T-helper 1 cell (primary cell): ENCODE measurements at regions not wholly inside any gene's neighbourhood (a gene's known extent, or its start where the extent isn't known, plus 50 kb on each side); places are given as distances from the start of the nearest gene placed in this dataset.
A peak's percentile ranks its signal among the peaks of the same experiment; 100 is the strongest.

Experiments used
- DNase-seq, 5 donors: peaks; one replicate each; pipeline ENCODE4 v3.0.0-alpha.2; 2012 to 2020

DNA sequence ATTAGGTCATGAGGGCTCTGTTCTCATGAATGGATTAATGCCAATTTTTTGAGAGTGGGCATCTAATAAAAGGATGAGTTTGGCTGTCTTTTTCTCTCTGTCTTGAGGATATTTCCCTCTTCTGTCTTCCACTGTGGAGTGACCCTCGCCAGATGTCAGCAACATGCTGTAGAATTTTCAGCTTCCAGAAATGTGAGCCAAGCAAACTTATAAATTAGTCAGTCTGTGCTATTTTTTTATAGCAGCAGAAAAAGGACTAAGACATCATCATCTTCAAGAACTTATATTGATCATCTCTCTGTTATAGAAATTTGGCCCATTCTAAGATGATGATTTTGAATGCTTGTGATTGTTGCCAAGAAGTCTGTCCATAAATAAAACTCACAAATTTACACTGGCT is 431.4 kb downstream of the FGF9 start:
- no peak for DNase-seq

DNA sequence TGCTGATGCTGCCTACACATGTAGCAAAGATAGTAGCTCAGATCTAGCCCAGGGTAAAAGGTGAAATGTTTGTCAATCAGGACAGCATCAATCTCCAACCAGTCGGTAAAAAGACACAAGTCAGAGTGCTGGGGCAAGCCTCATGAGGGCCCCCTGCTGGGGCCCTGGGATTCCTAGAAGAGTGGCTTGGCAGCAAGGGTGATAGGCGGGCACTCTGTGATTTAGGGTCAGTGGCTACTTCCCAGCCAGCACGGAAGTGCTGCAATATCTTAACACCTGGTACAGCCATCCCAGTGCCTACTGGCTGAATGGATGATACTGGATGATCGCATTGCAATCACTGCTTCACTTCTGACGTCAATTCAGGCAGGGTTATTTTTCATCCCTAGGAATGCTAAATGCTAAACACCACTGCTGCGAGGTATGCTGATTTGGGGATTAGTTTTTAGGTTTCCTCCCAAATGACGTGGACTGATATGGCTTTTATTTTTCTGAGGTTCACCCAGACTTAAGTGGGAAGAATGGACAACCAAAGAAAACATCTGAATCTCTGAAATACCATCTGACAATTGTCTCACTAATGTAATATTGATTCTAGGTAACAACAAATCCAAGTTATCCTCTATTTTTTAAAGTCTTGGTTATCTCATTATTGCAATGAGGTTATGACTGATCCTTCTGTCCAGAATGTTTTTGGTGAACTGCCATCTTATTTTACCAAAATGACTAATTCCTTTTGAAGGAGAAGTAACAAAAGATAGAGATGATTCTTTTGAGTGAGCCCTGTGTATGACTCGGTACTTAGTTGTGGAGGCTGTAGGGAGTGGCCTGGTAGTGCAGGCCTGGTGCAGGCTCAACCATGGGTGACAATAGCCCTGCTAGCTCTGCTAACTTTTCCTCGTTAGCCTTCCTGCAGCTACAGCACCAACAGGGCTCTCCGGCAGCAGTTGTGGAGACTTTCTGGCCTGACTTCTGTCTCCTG is 432.5 kb downstream of the FGF9 start:
- DNase-seq: no peak

DNA sequence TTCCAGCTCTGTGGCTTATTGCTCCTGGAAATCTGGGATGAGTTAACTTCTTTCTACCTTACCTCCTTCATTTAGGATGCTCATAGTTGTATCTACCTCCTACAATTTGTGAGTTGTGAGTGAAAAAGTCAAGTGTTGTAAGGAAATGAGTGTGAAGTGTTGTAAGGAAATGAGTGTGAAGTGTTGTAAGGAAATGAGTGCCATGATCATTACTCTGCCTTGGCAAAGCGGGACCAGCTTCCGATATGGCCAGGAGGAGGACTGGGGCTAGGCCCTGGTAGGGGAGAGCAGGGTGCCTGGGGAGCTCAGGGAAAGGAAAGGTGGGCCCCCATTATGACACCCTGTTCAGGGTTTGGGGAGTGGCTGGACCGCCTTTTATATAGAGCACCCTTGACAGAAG is 435.2 kb downstream of the FGF9 start:
- DNase-seq: no peak

DNA sequence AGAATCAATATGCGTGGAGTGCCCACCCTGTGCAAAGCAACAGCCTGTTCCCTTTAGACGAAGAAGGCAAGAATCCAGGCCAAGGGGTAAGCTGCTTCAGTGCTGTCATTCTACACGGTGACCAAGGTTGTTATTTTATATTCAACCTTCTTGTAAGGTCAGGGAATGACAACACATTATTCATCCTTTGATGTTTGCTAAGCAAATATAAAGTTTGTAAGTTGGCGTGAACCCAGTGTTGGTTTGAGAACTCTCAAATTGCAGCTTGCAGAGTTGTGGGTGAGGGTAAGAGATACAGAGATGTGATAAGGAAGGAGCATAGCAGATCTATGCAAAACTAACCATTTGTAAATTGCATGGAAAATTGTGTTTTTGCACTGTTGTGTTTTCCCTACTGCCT is 436.7 kb downstream of the FGF9 start:
- no peak for DNase-seq

DNA sequence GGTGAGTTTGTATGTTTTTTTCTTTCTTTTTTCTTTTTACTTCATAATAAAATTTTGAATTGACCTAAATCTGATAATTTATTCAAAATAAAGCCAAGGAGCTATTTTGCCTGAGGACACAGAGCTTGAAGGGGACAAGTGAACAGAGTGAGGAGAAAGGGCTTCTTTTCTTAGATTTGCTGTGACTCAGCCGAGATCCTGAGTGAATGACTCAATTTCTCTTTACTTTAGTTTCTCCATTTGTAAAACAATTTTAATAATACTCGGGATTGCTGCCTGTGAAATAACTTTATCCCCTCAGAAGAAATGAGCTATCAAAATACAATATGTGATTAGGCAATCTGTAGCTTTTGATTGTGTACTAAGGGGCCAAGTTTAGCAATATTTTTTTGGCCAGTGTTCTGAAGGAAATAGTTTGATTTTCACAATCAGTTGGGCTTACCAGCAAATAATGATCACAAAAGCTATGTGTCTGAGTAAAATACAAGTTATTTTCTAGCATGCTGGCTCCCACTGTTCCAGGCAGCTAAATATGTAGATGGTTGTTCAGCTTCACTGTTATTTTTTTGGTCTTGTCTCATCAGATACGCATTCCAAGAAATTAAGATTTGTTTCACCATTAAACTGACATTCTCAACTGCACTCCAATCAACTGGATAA is 437.5 kb downstream of the FGF9 start:
- DNase-seq: no peak

DNA sequence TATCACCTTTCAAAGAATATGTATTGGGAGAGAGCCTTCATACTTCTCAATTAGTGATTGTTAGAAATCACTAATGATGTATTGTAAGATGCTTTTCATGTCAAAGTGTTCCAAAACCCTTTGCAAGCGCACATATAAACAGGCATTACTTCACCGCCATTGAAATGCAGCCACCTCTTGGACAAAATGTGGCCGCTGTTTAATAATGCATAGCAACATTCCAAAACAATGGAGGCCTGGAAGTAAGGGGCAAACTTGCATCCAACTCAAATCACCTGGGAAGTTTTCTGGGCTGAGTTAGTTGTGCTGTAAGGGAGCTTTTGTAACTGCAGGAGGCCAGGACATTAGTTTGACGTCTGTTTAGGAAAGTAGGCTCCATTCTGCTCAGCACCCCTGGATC is 438.1 kb downstream of the FGF9 start:
- DNase-seq: no peak

DNA sequence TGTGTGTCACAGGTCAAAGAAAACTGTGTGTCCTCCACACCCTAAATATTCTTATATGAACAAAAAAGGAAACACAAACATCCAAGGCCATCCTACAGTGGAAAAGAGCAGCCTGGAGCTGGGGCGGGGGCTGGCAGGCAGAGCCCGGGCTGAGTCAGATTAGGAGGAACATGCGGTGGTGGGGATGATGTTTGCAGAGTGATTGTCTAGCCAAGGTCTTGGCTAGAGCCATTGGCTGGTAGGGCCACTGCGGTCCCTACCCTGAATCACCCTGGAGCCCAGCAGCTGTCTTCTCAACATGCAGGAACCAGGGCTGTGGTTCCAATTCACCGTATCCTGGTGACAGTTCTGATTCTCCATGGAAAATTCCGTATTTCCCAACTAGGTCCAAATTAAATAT is 439.5 kb downstream of the FGF9 start:
- no peak for DNase-seq

DNA sequence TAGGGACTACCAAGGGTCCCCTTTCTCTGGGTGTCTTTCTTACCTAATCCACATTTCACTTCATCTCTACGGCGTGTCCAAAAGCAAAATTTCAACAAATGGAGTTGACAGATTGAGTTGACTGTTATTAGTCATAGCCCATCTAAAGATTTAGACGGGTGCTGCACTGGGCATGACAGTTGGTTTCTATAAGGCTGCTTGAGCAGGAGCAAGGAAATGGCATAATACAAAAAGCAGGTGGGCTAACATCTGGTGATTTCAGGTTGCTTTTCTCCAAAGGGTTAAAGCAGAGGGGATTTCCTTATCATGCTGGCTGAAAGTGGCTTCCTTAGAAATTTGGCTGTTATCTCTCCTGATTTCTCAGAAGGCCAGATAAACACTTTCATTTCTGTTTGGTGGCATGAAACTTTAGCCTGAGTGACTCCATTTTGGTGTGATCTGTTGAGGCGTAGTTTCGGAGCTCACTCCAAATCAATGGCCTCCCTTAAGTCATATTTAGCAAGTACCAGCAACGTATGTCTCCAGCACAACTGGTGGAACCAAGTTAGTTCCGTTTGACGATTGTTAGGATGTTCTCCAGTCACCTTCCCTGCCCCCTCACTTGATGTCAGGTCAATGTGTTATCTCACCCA is 440.4 kb downstream of the FGF9 start:
- DNase-seq: peak in 1 of 5 donors; percentile 11

DNA sequence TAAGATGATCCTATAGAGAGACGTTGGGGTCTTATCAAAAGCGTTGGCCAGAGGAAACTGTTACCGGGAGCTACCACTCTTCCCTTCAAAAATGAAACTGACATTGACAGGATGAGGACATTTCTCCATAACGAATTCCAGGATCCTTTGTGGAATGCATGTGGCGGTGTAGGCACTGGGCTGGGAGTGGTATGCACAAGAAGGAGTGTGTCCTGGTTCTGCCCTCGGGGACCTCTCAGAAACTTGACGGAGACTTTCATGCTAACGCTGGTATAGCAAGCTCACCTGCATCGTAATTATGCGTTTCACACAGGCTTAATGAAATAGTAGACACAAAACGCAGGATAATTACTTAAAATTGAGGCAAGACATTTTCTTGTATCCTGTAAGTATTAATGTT is 441.1 kb downstream of the FGF9 start:
- no peak for DNase-seq

DNA sequence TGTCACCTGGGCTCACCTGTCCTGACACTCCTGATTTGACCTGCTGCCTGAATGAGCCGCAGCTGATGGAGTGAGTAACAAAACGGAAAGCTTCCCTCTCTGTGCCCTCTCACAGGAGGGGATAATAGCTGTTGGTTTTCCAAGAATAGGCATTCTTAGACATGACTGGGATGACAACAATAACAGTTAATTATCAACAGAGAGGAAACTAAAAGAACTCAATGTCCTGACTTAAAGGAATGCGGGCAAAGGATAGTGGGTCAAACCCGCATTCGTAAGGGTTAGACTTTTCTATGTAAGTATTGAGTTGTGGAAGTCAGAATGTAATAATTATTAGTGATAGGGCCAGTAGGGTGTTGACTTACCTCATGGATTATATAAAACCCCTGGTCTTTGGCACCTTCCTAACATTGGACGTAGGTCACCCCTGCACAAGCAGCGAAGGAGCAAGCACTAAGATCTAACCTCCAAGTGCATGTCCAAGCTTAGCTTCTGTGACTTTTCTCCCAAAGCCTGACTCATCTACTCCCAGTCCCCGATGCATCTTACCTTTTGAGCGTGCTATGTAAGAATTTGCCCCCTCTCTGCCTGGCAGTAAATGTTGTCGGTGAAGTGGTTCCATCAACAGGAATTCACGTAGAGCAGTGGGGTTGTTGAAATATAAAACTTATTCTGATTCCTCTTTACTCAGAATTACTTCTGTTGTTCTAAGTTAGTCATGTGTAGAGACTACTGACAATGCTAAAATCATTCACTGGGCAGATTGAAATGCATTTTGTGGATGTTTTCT is 442.3 kb downstream of the FGF9 start:
- DNase-seq: no peak

DNA sequence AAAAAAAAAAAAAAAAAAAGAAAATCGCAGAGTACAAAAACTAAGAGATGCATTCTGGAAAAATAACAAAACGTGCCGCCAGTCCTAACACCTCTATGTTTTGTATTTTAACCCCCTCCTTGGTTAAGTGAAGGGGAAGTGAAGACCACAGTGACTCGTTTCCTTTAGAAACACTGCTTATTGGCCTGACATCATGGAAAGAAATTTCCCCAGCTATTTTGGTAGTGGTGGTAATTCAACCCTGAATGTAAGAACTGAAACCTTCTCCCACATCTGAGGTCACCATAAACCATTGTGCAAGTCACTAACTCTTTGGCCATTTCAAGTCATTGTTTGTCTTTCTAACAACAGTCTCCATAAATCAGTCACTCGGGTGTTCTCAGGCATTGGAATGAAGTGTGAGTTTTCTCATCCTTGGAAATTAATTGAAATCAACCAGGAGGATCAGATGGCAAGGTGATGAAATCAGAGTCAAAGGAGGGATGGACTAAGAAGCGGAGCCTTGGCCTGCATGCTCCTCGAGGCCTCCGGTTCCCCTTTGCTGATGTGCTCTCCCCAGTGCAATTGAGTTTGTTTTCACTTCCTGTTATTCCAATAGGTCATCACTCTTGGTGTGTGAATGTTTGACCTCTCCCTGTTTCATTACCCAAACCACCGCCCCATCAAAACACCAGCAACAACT is 443.9 kb downstream of the FGF9 start:
- DNase-seq: peak in 4 of 5 donors; percentile 10 to 75 (median 32)

DNA sequence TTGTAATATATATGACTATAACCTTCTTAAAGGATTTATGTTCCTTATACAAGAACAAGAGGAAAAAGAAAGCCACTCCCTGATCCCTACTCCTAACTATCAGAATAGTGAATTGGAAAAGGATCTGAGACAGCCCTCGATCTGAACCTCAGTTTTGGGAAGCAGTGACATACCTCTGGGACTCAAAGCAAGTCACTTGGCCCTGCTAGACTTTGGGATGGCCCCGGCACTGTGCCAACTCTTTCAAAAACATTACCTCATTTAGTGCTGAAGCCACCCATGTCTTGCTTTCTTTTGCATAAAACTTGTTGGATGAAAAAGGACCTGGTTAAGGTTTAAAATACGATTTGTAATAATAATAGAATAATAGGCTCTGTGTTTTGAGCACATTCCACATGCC is 447.3 kb downstream of the FGF9 start:
- no peak for DNase-seq

DNA sequence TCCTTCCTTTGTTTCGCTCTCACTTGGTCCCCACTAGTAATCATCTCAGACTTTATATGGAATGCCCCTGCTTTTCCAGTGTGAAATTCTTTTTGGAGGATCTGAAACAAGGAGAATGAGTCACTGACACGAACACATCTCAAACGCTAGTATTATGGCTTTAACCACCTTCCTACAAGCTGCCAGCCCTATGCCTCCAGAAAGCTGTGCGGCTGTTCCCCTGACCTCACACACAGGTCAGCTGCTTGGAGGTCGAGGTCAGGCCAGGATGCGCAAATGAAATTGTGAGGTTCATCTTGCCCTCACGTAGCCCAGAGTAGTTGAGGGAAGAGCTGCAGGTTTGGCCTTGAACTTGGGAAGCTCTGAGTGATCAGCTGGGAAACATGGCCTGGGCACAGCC is 449.8 kb downstream of the FGF9 start:
- DNase-seq: no peak

DNA sequence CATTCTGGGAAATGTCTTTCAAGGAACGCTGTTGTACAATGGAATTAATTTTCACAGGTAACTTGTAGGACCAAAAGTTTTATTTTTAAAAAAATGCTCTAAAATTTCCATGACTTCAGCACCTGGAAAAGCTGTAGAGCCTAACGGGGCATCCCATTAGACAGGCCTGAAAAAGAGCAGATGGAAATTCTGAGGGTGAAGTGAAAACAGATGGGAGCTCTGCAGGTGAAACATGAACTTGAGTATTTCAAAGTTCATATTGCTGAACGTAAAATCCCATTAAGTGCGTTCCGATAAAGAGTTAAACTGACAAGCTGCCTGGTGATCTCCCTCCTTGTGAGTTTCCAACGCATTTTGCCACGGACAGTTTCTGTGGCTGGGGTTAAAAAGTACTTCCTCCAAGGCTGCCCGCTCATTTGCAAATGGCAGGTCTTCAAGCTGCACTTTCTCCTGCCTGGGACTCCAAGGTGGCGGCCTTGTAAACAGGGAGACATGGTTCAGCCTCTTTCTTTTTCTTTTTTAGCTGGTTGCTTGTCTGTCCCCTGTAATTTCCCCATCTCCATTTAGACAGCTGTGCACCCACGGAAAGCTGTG is 450.4 kb downstream of the FGF9 start:
- DNase-seq: no peak

DNA sequence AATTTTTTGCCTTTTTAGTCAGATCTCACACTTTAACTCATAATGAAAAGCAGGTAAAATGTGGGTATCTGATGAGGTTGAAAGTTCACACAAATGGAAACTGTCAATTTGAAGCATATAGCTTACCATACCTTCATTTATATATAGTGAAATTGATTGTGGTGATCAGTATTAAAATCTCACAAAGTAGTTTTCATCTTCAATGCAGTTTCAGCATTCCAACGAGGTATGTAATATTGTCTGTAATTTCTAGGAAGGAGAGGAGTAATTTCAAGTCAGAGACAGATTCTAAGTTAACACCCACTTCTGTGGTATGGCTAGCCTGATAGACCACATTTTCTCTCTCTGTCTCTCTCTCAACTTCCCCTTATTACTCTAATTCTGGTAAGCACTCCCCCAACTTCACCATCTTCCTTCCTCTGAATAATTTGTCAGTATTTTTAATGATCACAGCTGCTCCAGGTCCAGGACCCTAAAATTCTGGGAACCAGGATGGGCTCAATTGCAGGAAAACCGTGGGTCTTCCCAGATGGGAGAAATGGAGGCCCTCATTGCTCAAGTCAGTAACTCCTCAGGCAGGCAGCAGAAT is 455.7 kb downstream of the FGF9 start:
- DNase-seq: no peak

DNA sequence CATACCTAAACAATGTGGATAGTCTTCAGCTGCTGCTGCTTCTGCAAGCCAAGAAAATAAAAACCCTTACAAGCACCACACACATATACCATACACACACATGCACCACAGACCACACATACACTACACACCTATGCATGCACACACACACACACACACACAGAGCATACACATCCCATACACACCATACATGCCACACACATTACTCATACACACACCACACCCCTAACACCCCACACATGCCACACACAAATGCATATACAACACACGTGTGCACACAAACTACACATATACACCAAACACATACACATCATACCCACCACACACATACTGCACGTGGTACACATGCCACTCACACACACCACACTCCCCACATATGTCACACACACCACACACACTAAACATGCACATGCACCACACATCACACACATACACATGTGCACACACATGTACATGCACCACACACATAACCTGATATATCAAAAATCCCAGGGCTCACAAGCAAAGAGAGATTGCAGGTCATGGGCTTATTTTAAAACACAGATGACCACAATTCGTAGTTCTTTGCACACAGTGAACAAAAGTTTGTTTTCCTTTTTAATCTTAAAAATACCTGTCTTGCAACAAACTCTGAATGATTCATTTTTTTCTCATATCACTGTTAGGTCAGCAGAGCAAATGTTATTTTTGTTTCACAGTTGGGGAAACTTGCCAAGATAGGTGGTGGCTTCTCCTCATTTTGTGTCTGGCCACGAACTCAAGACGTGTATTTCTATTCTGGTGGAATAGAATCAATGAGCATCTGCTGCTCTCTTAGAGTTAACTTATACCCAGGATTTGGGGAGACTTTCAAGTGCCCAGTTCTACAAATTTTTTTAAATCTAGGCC is 456.6 kb downstream of the FGF9 start:
- no peak for DNase-seq

DNA sequence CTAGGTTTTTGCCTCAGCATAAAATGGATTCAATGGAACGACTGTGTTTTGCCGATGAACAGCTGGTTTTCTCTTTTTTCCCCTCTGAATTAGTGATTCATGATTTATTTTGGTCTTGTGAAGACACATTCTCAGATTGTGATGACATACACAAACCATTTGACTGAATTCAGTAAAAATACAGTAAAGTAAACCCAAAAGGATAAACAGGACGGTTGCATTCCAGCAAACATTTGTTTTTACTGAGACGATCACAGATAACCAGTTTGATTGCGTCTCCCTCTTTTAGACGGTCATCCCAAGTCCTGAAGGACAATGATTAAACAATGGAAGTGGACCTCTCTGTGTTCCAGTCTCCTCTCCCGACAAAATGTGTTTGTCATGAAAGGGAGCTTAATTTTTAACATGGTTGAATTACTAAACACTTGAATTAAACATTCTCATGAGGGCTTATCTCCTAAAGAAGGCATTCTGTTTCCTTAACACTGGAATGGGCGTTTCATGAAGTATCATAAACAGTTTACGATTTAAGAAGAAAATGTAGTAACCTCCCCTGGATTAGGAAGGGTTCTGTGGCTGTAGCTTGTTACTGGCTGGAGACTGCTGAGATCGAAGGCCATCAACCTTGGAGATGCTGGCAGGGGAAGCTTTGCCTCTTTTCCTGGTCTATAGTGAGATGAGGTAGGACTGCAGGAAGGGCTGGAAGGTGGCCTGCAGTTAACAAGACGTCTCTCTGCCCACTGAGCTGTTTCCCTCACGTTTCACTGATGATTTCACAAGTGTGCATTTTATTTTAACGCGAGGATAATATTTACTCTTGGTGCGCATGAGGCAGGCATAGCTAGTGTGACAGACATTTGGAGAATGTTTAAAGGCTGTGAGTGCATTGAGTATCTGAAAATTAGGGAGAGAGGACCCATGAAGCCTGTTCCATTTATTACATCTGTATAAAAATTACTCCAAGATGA is 457.9 kb downstream of the FGF9 start:
- no peak for DNase-seq

DNA sequence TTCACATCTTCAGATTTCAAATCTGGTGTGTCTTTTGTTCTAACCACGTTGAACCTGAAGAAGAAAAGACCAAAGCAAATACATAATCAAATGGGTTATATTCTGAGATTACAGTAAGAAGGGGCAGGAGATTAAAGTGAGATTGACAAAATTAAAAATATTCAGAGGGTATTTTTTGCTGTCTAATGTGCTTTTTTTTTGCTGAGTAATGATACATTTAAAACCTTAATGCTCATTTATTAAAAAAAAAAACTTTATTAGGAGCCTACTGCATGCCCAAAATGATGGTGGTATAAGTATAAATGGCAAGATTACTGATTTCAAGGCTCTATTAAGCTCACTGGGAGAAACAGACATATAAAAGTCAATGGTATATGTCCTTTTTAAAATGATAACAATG is 459.4 kb downstream of the FGF9 start:
- DNase-seq: no peak

DNA sequence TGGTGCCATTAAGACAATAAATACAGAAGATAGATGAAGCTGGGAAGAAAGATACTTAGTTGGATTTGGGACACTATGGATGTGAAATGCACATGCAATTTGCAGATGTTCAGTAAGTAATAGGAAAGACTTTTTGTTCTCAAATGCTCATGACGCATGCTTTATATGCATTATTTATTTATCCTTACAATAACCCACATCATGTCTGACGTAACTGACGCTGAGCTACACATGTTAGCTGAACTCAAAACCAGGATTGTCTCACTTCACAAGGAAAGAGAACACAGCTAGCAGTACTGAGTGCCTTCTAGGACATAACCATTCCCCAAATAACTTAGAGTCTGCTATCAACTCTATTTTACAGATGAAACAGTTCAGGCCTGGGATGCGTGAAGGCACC is 463.4 kb downstream of the FGF9 start:
- DNase-seq: no peak
